Pancreas (tissue), 10 donors: ENCODE measurements at regions not wholly inside any gene's neighbourhood (a gene's known extent, or its start where the extent isn't known, plus 50 kb on each side); places are given as distances from the start of the nearest gene placed in this dataset.

Source experiments
- ATAC-seq, 4 donors: fragments of 200-7000 bp; cut with Tn5 transposase; one replicate each; pipeline versions ENCODE4 v1.8.0 to v1.9.1; 2020; ENCODE audit warnings: mild to moderate bottlenecking in 4 of 4, moderate library complexity in 4 of 4
- DNase-seq, 6 donors: peaks; one replicate each; pipeline ENCODE4 v3.0.0-alpha.2; 2020
- FAIRE-seq: peaks from 2 replicates; lab custom pipeline; 2012; peaks lifted over from hg19 to GRCh38; lab: Jason Lieb, UNC
- H3K27ac ChIP-seq, 4 donors: fragments of 200-600 bp; sonication (generic); 1 replicate in 3 of 4; 2 replicates in 1 of 4; pipeline versions ENCODE4 v1.5.0 to v1.8.0; 2020
- H3K27me3 ChIP-seq, 4 donors: fragments of 200-600 bp; one replicate each; pipeline ENCODE4 v1.8.0; 2021
- H3K36me3 ChIP-seq, 3 donors: fragments of 200-600 bp; sonication (generic) in 1 of 3; one replicate each; pipeline versions ENCODE4 v1.5.0 to v1.8.0; 2020 to 2021
- H3K4me1 ChIP-seq, 3 donors: fragments of 200-600 bp; one replicate each; pipeline ENCODE4 v1.8.0; 2021
- H3K4me3 ChIP-seq, 4 donors: fragments of 200-600 bp; sonication (generic) in 2 of 4; one replicate each; pipeline versions ENCODE4 v1.5.0 to v1.8.0; 2020 to 2021
- H3K9me3 ChIP-seq, 4 donors: fragments of 200-600 bp; one replicate each; pipeline ENCODE4 v1.8.0; 2021
- WGBS, 2 donors: extraction: QIAGEN DNeasy Blood & Tissue Kit; methylation state at CpG; one replicate each; pipeline ENCODE4 v1.1.7; 2013; 5-methylcytosine and 5-hydroxymethylcytosine counted together
- intact Hi-C, 3 donors: fragments of 100-400 bp; cut with DNase I; formaldehyde crosslinking; loops; one replicate each; pipeline versions ENCODE4 v1.11.1 to v1.14.2; 2022
- TF ChIP-seq, protein P1 (sequence below), 4 donors: fragments of 200-600 bp; sonication (generic) in 3 of 4; IDR thresholded peaks; one replicate each; pipeline versions ENCODE4 v1.5.0 to v1.8.0; 2021; ENCODE audit warnings: antibody characterized with exemption in 4 of 4
- donor health status: healthy with polysubstance abuse.
- donor health status: DM: no; HTN: no; CAD: no; lungs with moderate emphysema.
- donor health status: DM: no; HTN: no; CAD: no.
- donor health status: control.
- donor health status: control.
- donor health status: Bipolar disorder and iron deficiency.
- donor health status: DM: yes; HTN: yes; CAD: no.
- donor health status: DM: no; HTN: no; CAD: no.
- donor health status: DM: no; HTN: no; CAD: no.
- donor health status: DM: yes; HTN: yes; CAD: no.

- DNase-seq (no peak), FAIRE-seq (no peak), ATAC-seq (no peak)
- H3K4me1 ChIP-seq, result no peaks in the 10 kb centered on the region
- no peaks in the 10 kb centered on the region for H3K36me3 ChIP-seq
- no peaks in the 10 kb centered on the region for H3K27me3 ChIP-seq
- intact Hi-C loops, result no loop called here
- H3K9me3 ChIP-seq, result no peaks in the 10 kb centered on the region
- WGBS, 2 donors, result 72 to 78% methylated on average over 4 of the region's 4 CpGs
- TF ChIP-seq, protein P1, sequence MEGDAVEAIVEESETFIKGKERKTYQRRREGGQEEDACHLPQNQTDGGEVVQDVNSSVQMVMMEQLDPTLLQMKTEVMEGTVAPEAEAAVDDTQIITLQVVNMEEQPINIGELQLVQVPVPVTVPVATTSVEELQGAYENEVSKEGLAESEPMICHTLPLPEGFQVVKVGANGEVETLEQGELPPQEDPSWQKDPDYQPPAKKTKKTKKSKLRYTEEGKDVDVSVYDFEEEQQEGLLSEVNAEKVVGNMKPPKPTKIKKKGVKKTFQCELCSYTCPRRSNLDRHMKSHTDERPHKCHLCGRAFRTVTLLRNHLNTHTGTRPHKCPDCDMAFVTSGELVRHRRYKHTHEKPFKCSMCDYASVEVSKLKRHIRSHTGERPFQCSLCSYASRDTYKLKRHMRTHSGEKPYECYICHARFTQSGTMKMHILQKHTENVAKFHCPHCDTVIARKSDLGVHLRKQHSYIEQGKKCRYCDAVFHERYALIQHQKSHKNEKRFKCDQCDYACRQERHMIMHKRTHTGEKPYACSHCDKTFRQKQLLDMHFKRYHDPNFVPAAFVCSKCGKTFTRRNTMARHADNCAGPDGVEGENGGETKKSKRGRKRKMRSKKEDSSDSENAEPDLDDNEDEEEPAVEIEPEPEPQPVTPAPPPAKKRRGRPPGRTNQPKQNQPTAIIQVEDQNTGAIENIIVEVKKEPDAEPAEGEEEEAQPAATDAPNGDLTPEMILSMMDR (IDR thresholded peaks at IDR 0.05), result no peak
- no peak overlapping the region for H3K27ac ChIP-seq
- H3K4me3 ChIP-seq, result no peak overlapping the region
These were observed 239.6 kb downstream of the MAN2A1 start for GRCh38 chr5:109929376-109929775.

DNA sequence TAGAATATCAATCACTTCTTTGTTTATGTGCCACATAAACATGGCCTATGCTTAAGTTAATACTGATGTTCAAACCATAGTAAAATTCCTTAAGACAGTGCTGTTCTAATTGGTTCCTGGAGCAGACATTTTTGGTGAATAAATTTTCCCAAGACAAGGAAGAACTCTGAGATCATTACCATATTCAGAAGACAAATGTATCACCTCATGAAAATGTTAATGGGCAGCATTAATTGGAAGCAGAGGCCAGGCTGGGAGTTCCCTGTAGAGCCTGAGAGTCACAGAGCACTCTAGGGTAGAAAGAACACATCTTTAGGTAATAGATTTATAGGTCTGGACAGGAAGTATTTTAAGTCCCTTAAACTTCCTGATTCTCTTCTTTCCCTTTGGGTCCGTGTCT lies 240.2 kb downstream of the MAN2A1 start:
- no peak for FAIRE-seq

GRCh38 chr5:109931049-109931780 lies 241.5 kb downstream of the MAN2A1 start:
- intact Hi-C loops, result no loop called here
- FAIRE-seq (no peak), ATAC-seq (no peak), DNase-seq (no peak)
- TF ChIP-seq, protein P1 (IDR thresholded peaks at IDR 0.05), result no peak
- H3K27ac ChIP-seq, result no peak overlapping the region
- no peaks in the 10 kb centered on the region for H3K27me3 ChIP-seq
- H3K9me3 ChIP-seq, result no peaks in the 10 kb centered on the region
- no peaks in the 10 kb centered on the region for H3K36me3 ChIP-seq
- H3K4me3 ChIP-seq, result no peak overlapping the region
- H3K4me1 ChIP-seq, result no peaks in the 10 kb centered on the region
- WGBS, 2 donors, result 77 to 82% methylated on average over 8 of the region's 8 CpGs

More for the DNA sequence above, 240.2 kb downstream of the MAN2A1 start:
- TF ChIP-seq, protein P1 (IDR thresholded peaks at IDR 0.05), result no peak
- WGBS, 2 donors, result 61 to 76% methylated on average over 1 of the region's 1 CpG
- Histone ChIP-seq H3K36me3 (no peaks in the 10 kb centered on the region), H3K4me1 (no peaks in the 10 kb centered on the region), H3K9me3 (no peaks in the 10 kb centered on the region), H3K27me3 (no peaks in the 10 kb centered on the region), H3K4me3 (no peak overlapping the region), H3K27ac (no peak overlapping the region)
- intact Hi-C loops, result no loop called here
- DNase-seq (no peak), ATAC-seq (no peak)

DNA sequence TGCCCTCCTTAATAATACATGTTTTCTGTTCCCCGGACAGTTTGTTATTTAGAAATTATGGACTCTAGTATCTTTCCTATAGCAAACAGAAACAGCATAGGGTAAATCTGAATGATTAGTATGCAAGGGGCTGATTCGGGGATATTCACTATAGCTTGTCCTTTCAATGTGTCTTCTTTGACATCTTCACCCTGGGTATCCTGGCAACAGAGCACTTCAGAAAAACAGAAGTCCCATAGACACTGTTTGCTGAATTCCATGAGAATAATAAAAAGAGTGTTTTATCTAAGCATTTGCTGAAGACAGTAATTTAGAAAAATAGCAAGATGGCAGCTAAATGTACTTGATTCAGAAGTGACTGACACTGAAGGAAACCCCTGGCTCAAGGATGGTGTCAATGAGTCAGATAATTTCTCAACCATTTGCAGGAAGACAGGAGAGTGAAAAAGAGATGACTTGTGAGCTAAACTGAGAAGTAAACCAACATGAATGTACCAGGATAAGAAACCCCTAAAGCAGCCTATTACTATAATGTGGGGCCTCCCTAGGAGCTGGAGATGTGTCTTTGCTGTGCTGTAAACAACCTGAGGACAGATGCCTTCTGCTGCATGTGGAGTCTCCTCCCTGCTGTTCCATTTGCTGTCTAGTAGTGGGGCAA lies 246.2 kb downstream of the MAN2A1 start:
- TF ChIP-seq, protein P1 (IDR thresholded peaks at IDR 0.05), result no peak
- Histone ChIP-seq H3K4me1 (no peaks in the 10 kb centered on the region), H3K36me3 (no peaks in the 10 kb centered on the region), H3K27ac (no peak overlapping the region), H3K4me3 (no peak overlapping the region), H3K27me3 (no peaks in the 10 kb centered on the region), H3K9me3 (no peaks in the 10 kb centered on the region)
- intact Hi-C loops, result no loop called here
- FAIRE-seq (no peak), DNase-seq (no peak), ATAC-seq (no peak)
- WGBS, 2 donors, result 72 to 73% methylated on average over 2 of the region's 2 CpGs

- 63 to 66% methylated on average over 2 of the region's 2 CpGs for WGBS, 2 donors
- Histone ChIP-seq H3K4me3 (no peak overlapping the region), H3K36me3 (no peaks in the 10 kb centered on the region), H3K27me3 (no peaks in the 10 kb centered on the region), H3K9me3 (no peaks in the 10 kb centered on the region), H3K27ac (no peak overlapping the region), H3K4me1 (no peaks in the 10 kb centered on the region)
- TF ChIP-seq, protein P1 (IDR thresholded peaks at IDR 0.05), result no peak
- DNase-seq (no peak), ATAC-seq (no peak), FAIRE-seq (no peak)
- intact Hi-C loops, result no loop called here
These were observed 247.3 kb downstream of the MAN2A1 start for GRCh38 chr5:109936996-109937395.
